ENCODE measurements at regions not wholly inside any gene's neighbourhood (a gene's known extent, or its start where the extent isn't known, plus 50 kb on each side); places are given as distances from the start of the nearest gene placed in this dataset.

DNA sequence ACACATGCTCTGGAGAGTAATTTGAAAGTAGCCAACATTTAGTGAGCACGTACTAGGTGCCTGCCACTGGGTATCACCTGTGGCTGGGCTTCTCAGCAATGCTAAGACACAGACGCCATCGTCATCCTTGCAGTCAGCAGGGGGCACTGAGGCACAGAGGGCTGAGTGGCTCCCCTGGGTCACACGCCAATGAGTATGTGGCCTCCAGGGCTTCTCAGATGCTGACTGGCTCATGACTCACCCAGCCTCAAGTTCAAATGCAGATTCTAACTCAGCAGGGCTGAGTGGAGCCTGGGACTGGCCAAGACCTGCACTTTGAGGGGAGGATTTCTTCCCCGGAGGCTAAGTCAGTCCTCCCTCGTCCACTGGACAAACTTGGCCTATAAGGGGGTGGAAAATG is 115.1 kb upstream of the CACNA1A start:
- Histone ChIP-seq H3K27me3 (no peaks in the 10 kb centered on the region), H3K36me3 (no peaks in the 10 kb centered on the region), H3K4me1 (no peaks in the 10 kb centered on the region), H3K4me3 (no peak overlapping the region), H3K27ac (no peak overlapping the region), H3K9me3 (no peaks in the 10 kb centered on the region)
- intact Hi-C loops (cut with DNase I): no loop called here
- TF ChIP-seq POLR2A (IDR thresholded peaks at IDR 0.05) (no peak), POLR2AphosphoS5 (IDR thresholded peaks at IDR 0.05; ENCODE audit: insufficient read depth in 1 of 2, low read depth in 1 of 2) (no peak)
- TF ChIP-seq, protein P1, sequence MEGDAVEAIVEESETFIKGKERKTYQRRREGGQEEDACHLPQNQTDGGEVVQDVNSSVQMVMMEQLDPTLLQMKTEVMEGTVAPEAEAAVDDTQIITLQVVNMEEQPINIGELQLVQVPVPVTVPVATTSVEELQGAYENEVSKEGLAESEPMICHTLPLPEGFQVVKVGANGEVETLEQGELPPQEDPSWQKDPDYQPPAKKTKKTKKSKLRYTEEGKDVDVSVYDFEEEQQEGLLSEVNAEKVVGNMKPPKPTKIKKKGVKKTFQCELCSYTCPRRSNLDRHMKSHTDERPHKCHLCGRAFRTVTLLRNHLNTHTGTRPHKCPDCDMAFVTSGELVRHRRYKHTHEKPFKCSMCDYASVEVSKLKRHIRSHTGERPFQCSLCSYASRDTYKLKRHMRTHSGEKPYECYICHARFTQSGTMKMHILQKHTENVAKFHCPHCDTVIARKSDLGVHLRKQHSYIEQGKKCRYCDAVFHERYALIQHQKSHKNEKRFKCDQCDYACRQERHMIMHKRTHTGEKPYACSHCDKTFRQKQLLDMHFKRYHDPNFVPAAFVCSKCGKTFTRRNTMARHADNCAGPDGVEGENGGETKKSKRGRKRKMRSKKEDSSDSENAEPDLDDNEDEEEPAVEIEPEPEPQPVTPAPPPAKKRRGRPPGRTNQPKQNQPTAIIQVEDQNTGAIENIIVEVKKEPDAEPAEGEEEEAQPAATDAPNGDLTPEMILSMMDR (IDR thresholded peaks at IDR 0.05): no peak
- no peak for DNase-seq (ENCODE audit: extremely low spot score in 2 of 2)

DNA sequence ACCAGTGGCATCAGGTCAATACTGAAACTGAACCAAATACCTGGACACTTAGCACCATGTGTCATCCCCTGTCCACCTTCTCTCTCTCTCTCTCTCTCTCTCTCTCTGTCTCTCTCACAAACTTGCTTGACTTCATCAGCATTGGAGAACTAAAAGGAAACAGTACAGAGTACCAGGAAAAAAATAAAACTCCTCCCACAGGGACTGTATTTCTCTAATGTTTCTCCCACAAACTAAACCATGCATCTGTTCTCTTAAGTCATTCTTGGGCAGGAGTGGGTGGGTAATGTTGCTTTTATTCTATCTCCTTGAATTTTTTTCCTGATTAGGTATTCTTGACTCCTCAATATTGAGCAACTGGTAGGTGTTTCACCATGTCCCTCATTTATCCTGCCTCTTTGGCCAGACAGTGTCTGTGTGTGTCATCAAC is 112.9 kb upstream of the CACNA1A start:
- H3K27me3 ChIP-seq: no peaks in the 10 kb centered on the region
- TF ChIP-seq POLR2AphosphoS5 (IDR thresholded peaks at IDR 0.05; ENCODE audit: insufficient read depth in 1 of 2, low read depth in 1 of 2) (no peak), POLR2A (IDR thresholded peaks at IDR 0.05) (no peak)
- TF ChIP-seq, protein P1 (IDR thresholded peaks at IDR 0.05): no peak
- DNase-seq (ENCODE audit: extremely low spot score in 2 of 2): no peak

DNA sequence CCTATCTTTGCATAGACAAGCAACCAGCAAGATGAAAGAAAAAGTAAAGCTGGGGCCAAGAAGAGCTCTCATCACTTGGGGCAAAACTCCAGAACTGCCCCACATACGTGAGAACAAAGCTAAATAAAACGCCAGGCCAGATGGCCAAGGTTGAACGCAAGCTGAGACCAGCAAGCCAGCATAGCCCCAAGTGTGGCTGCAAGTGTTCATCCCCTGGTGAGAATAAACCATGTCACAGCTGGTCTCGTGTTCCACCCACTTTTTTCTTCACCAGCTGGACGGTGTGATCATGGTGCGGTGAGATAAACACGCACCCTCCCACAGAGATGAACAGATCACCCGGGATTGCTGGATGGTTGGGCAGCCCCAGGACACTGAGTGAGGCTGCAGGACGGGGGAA is 109.6 kb upstream of the CACNA1A start:
- no peak for DNase-seq (ENCODE audit: extremely low spot score in 2 of 2)
- Histone ChIP-seq H3K36me3 (no peaks in the 10 kb centered on the region), H3K4me3 (no peak overlapping the region), H3K27ac (no peak overlapping the region), H3K4me1 (no peaks in the 10 kb centered on the region), H3K27me3 (no peaks in the 10 kb centered on the region), H3K9me3 (no peaks in the 10 kb centered on the region)
- intact Hi-C loops (cut with DNase I): no loop called here
- TF ChIP-seq, protein P1 (IDR thresholded peaks at IDR 0.05): no peak

More for the DNA sequence above, 112.9 kb upstream of the CACNA1A start:
- no peak overlapping the region for H3K27ac ChIP-seq
- H3K36me3 ChIP-seq: no peaks in the 10 kb centered on the region
- no peaks in the 10 kb centered on the region for H3K9me3 ChIP-seq
- no peaks in the 10 kb centered on the region for H3K4me1 ChIP-seq
- H3K4me3 ChIP-seq: no peak overlapping the region
- intact Hi-C loops (cut with DNase I): no loop called here

DNA sequence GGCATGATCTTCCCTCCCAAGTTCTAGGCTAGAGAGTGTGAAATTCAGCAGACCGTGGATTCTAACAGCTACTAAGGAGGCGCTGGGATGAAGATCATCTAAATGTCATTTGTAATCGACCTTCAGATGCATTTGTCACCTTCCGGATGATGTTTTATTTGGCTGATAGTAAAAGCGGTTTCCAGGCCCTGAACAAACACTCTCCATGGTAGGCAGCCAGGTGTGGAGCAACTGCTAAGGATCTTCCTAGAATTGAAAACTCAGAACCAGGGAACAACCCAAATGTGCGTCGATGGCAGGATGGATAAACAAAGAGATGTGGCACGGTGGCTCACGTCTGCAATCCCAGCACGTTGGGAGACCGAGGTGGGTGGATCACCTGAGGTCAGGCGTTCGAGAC is 107.2 kb upstream of the CACNA1A start:
- H3K27me3 ChIP-seq: no peaks in the 10 kb centered on the region
- DNase-seq (ENCODE audit: extremely low spot score in 2 of 2): no peak
- TF ChIP-seq, protein P1 (IDR thresholded peaks at IDR 0.05): no peak
- no peak for TF ChIP-seq POLR2AphosphoS5 (IDR thresholded peaks at IDR 0.05; ENCODE audit: insufficient read depth in 1 of 2, low read depth in 1 of 2)
- TF ChIP-seq POLR2A (IDR thresholded peaks at IDR 0.05): no peak

DNA sequence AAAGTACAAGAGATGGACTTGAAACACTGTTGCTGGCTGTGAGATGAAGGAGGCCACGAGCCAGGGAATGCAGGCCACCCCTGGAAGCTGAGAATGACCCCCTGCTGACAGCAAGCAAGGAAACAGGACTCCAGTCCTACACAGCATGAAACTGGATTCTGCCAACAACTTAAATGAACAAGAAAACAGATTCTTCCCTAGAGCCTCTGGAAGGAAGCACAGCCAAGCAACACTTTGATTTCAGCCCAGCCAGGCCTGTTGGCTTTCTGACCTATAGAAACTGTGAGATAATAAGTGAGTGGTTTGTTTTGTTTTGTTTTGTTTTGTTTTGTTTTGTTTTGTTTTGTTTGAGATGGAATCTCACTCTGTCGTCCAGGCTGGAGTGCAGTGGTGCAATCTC is 105.3 kb upstream of the CACNA1A start:
- TF ChIP-seq POLR2A (IDR thresholded peaks at IDR 0.05) (no peak), POLR2AphosphoS5 (IDR thresholded peaks at IDR 0.05; ENCODE audit: insufficient read depth in 1 of 2, low read depth in 1 of 2) (no peak)
- TF ChIP-seq, protein P1 (IDR thresholded peaks at IDR 0.05): no peak
- H3K4me1 ChIP-seq: no peaks in the 10 kb centered on the region
- H3K36me3 ChIP-seq: no peaks in the 10 kb centered on the region
- H3K4me3 ChIP-seq: no peak overlapping the region
- no peaks in the 10 kb centered on the region for H3K27me3 ChIP-seq
- no peak for DNase-seq (ENCODE audit: extremely low spot score in 2 of 2)
- no peak overlapping the region for H3K27ac ChIP-seq
- H3K9me3 ChIP-seq: no peaks in the 10 kb centered on the region
- intact Hi-C loops (cut with DNase I): no loop called here

More for the DNA sequence above, 107.2 kb upstream of the CACNA1A start:
- Histone ChIP-seq H3K4me3 (no peak overlapping the region), H3K9me3 (no peaks in the 10 kb centered on the region), H3K36me3 (no peaks in the 10 kb centered on the region), H3K27ac (no peak overlapping the region), H3K4me1 (no peaks in the 10 kb centered on the region)
- intact Hi-C loops (cut with DNase I): no loop called here
